C1 segment of cervical spinal cord (tissue), 14 donors: ENCODE measurements at regions not wholly inside any gene's neighbourhood (a gene's known extent, or its start where the extent isn't known, plus 50 kb on each side); places are given as distances from the start of the nearest gene placed in this dataset.

Experiments used
- DNase-seq, 14 donors: peaks; one replicate each; lab custom pipeline; 2025; lab: John Stamatoyannopoulos, UW

- DNase-seq = no peak
Observed at GRCh38 chr12:58190618-58191017, 249.3 kb downstream of the ATP23 start.

- no peak for DNase-seq
Observed at GRCh38 chr12:58196971-58197370, 255.6 kb downstream of the ATP23 start.

- DNase-seq = no peak
Observed at GRCh38 chr12:58202933-58203718, 261.8 kb downstream of the ATP23 start.

GRCh38 chr12:58204071-58204470 lies 262.7 kb downstream of the ATP23 start:
- no peak for DNase-seq

- no peak for DNase-seq
Observed at GRCh38 chr12:58206876-58207275, 265.5 kb downstream of the ATP23 start.

GRCh38 chr12:58211211-58211610 lies 269.8 kb downstream of the ATP23 start:
- DNase-seq = no peak

GRCh38 chr12:58217130-58217529 lies 275.8 kb downstream of the ATP23 start:
- no peak for DNase-seq

GRCh38 chr12:58224536-58225105 lies 283.3 kb downstream of the ATP23 start:
- DNase-seq = no peak

GRCh38 chr12:58225203-58225877 lies 284.0 kb downstream of the ATP23 start:
- no peak for DNase-seq

- no peak for DNase-seq
Observed at GRCh38 chr12:58233886-58234285, 292.5 kb downstream of the ATP23 start.

GRCh38 chr12:58238411-58238810 lies 297.0 kb downstream of the ATP23 start:
- no peak for DNase-seq

- no peak for DNase-seq
Observed at GRCh38 chr12:58241099-58241498, 299.7 kb downstream of the ATP23 start.

GRCh38 chr12:58242796-58243630 lies 301.6 kb downstream of the ATP23 start:
- DNase-seq = no peak

GRCh38 chr12:58247633-58248032 lies 306.3 kb downstream of the ATP23 start:
- no peak for DNase-seq

- no peak for DNase-seq
Observed at GRCh38 chr12:58248599-58248998, 307.2 kb downstream of the ATP23 start.

- peak in 1 of 14 donors; percentile 4 for DNase-seq
Observed at GRCh38 chr12:58249610-58250009, 308.2 kb downstream of the ATP23 start.

- no peak for DNase-seq
Observed at GRCh38 chr12:58250077-58250476, 308.7 kb downstream of the ATP23 start.

- DNase-seq = no peak
Observed at GRCh38 chr12:58252914-58253313, 311.5 kb downstream of the ATP23 start.

GRCh38 chr12:58253663-58254062 lies 312.3 kb downstream of the ATP23 start:
- no peak for DNase-seq

GRCh38 chr12:58254463-58255100 lies 313.2 kb downstream of the ATP23 start:
- DNase-seq = no peak

GRCh38 chr12:58262796-58263195 lies 321.4 kb downstream of the ATP23 start:
- no peak for DNase-seq
